Caco-2 (cell line): ENCODE measurements at regions not wholly inside any gene's neighbourhood (a gene's known extent, or its start where the extent isn't known, plus 50 kb on each side); places are given as distances from the start of the nearest gene placed in this dataset.

Experiments
- BruUV-seq: library from RNA; stranded (reverse); fragments of 400-500 nt; replicated peaks from 2 replicates; lab custom pipeline; 2021; lab: Mats Ljungman, UMichigan
- CTCF ChIA-PET: fragments of 300-600 bp; sonication (Branson Sonifier 250); formaldehyde crosslinking; loops from one replicate; lab custom pipeline; 2022; ENCODE audit warnings: antibody characterized with exemption; lab: Charles Lee
- POLR2A ChIA-PET: fragments of 300-600 bp; sonication (Branson Sonifier 250); formaldehyde crosslinking; loops from one replicate; lab custom pipeline; 2022; ENCODE audit warnings: antibody characterized with exemption; lab: Charles Lee
- DNase-seq, 2 experiments: peaks; one replicate each; pipeline versions ENCODE4 v3.0.0 to v3.0.0-alpha.2; 2020 to 2022
- H3K27me3 ChIP-seq: replicated peaks from 2 replicates; pipeline ENCODE4 v1.6.0; 2011; ENCODE audit warnings: low read length; ENCODE audit not compliant: control insufficient read depth, insufficient read depth
- H3K36me3 ChIP-seq: 2 replicates; pipeline ENCODE4 v1.5.1; 2011; ENCODE audit warnings: low read length; ENCODE audit not compliant: control insufficient read depth, insufficient read depth
- H3K4me1 ChIP-seq: fragments of 250-450 bp; sonication (Bioruptor Pico); 2 replicates; pipeline ENCODE4 v1.5.1; 2020; ENCODE audit warnings: mild to moderate bottlenecking
- H3K4me3 ChIP-seq: 2 replicates; pipeline ENCODE4 v1.5.1; 2011; ENCODE audit warnings: low read depth, mild to moderate bottlenecking, control low read depth, low read length
- H3K9me3 ChIP-seq: fragments of 250-450 bp; sonication (Bioruptor Pico); 2 replicates; pipeline ENCODE4 v1.5.1; 2020; ENCODE audit warnings: mild to moderate bottlenecking, moderate library complexity
- H3K27ac Mint-ChIP-seq: one replicate; pipeline ENCODE4 v1.8.0; 2022; ENCODE audit warnings: mixed read lengths; ENCODE audit not compliant: unreplicated experiment
- H3K27me3 Mint-ChIP-seq: one replicate; pipeline ENCODE4 v1.8.0; 2022; ENCODE audit warnings: mixed read lengths; ENCODE audit not compliant: insufficient read depth, unreplicated experiment
- H3K36me3 Mint-ChIP-seq: one replicate; pipeline ENCODE4 v1.8.0; 2022; ENCODE audit warnings: mild to moderate bottlenecking, mixed read lengths; ENCODE audit not compliant: insufficient read depth, unreplicated experiment
- H3K4me1 Mint-ChIP-seq: one replicate; pipeline ENCODE4 v1.8.0; 2022; ENCODE audit warnings: low read depth, mixed read lengths; ENCODE audit not compliant: unreplicated experiment
- H3K4me3 Mint-ChIP-seq: one replicate; pipeline ENCODE4 v1.8.0; 2022; ENCODE audit warnings: mild to moderate bottlenecking, moderate library complexity, mixed read lengths; ENCODE audit not compliant: unreplicated experiment
- H3K9me3 Mint-ChIP-seq: one replicate; pipeline ENCODE4 v1.8.0; 2022; ENCODE audit warnings: mixed read lengths; ENCODE audit not compliant: unreplicated experiment
- CTCF ChIP-seq, 2 experiments: fragments of 200-600 bp in 1 of 2; IDR thresholded peaks; 1 replicate in 1 of 2; 2 replicates in 1 of 2; pipeline versions ENCODE4 v1.5.1 to v1.8.0; 2011 to 2022; ENCODE audit warnings: antibody characterized with exemption in 1 of 2, control low read depth in 1 of 2, inconsistent platforms in 1 of 2, low read depth in 1 of 2, low read length in 1 of 2, mild to moderate bottlenecking in 1 of 2, moderate library complexity in 1 of 2; ENCODE audit not compliant: insufficient read depth in 1 of 2, severe bottlenecking in 1 of 2, unreplicated experiment in 1 of 2
- intact Hi-C: fragments of 100-400 bp; cut with micrococcal nuclease; formaldehyde crosslinking; loops from one replicate; pipeline ENCODE4 v1.10.0; 2022; ENCODE audit not compliant: unreplicated experiment

GRCh38 chr4:132386130-132386529, 763.0 kb upstream of the PCDH10 start:
- H3K36me3 ChIP-seq = no peaks in the 10 kb centered on the region
- no peak overlapping the region for H3K4me3 ChIP-seq
- no peaks in the 10 kb centered on the region for H3K36me3 Mint-ChIP-seq
- H3K27ac Mint-ChIP-seq = no peak overlapping the region
- ChIA-PET POLR2A (no interaction called here), CTCF (no interaction called here)
- H3K4me1 Mint-ChIP-seq = no peaks in the 10 kb centered on the region
- H3K27me3 ChIP-seq = no peaks in the 10 kb centered on the region
- DNase-seq = no peak
- H3K4me1 ChIP-seq = no peaks in the 10 kb centered on the region
- intact Hi-C loops = no loop called here
- BruUV-seq = no TSS peak
- H3K9me3 ChIP-seq = no peaks in the 10 kb centered on the region
- H3K9me3 Mint-ChIP-seq = no peaks in the 10 kb centered on the region
- no peak overlapping the region for H3K4me3 Mint-ChIP-seq
- no peak for TF ChIP-seq CTCF (IDR thresholded peaks at IDR 0.05; ENCODE audit: insufficient read depth in 1 of 2, low read depth in 1 of 2, low read length in 1 of 2, severe bottlenecking in 1 of 2, unreplicated experiment in 1 of 2)
- no peaks in the 10 kb centered on the region for H3K27me3 Mint-ChIP-seq

GRCh38 chr4:132387060-132387459, 762.0 kb upstream of the PCDH10 start:
- Mint-ChIP-seq H3K9me3 (no peaks in the 10 kb centered on the region), H3K27me3 (no peaks in the 10 kb centered on the region), H3K4me1 (no peaks in the 10 kb centered on the region), H3K4me3 (no peak overlapping the region), H3K36me3 (no peaks in the 10 kb centered on the region), H3K27ac (no peak overlapping the region)
- intact Hi-C loops = no loop called here
- no peaks in the 10 kb centered on the region for H3K27me3 ChIP-seq
- no peaks in the 10 kb centered on the region for H3K36me3 ChIP-seq
- no peak for TF ChIP-seq CTCF (IDR thresholded peaks at IDR 0.05; ENCODE audit: insufficient read depth in 1 of 2, low read depth in 1 of 2, low read length in 1 of 2, severe bottlenecking in 1 of 2, unreplicated experiment in 1 of 2)
- no peak for DNase-seq
- no peaks in the 10 kb centered on the region for H3K9me3 ChIP-seq
- CTCF ChIA-PET = no interaction called here
- POLR2A ChIA-PET = no interaction called here
- H3K4me1 ChIP-seq = no peaks in the 10 kb centered on the region
- no TSS peak for BruUV-seq
- H3K4me3 ChIP-seq = no peak overlapping the region

- no peaks in the 10 kb centered on the region for H3K36me3 Mint-ChIP-seq
- intact Hi-C loops = no loop called here
- H3K27ac Mint-ChIP-seq = no peak overlapping the region
- ChIA-PET CTCF (no interaction called here), POLR2A (no interaction called here)
- H3K4me1 ChIP-seq = no peaks in the 10 kb centered on the region
- no peaks in the 10 kb centered on the region for H3K4me1 Mint-ChIP-seq
- H3K4me3 Mint-ChIP-seq = no peak overlapping the region
- no peaks in the 10 kb centered on the region for H3K27me3 ChIP-seq
- TF ChIP-seq CTCF (IDR thresholded peaks at IDR 0.05; ENCODE audit: insufficient read depth in 1 of 2, low read depth in 1 of 2, low read length in 1 of 2, severe bottlenecking in 1 of 2, unreplicated experiment in 1 of 2) = no peak
- no TSS peak for BruUV-seq
- no peaks in the 10 kb centered on the region for H3K27me3 Mint-ChIP-seq
- no peak overlapping the region for H3K4me3 ChIP-seq
- no peak for DNase-seq
- no peaks in the 10 kb centered on the region for H3K9me3 ChIP-seq
- H3K9me3 Mint-ChIP-seq = no peaks in the 10 kb centered on the region
- no peaks in the 10 kb centered on the region for H3K36me3 ChIP-seq
These were observed 753.5 kb upstream of the PCDH10 start for GRCh38 chr4:132395561-132395960.
